HepG2 (cell line): ENCODE measurements at regions not wholly inside any gene's neighbourhood (a gene's known extent, or its start where the extent isn't known, plus 50 kb on each side); places are given as distances from the start of the nearest gene placed in this dataset.
"Not testable (repeated sequence)": the region's sequence is repeated elsewhere in the genome, so short reads cannot be mapped to it uniquely, and the experiment has no call there.

Experiments
- ATAC-seq: fragments of 200-7000 bp; cut with Tn5 transposase; 3 replicates; pipeline ENCODE4 v1.9.1; 2020; ENCODE audit warnings: mild to moderate bottlenecking, moderate library complexity
- BruUV-seq: library from RNA; stranded (reverse); fragments of 400-500 nt; replicated peaks from 2 replicates; lab custom pipeline; 2021; lab: Mats Ljungman, UMichigan
- CTCF ChIA-PET: fragments of 300-600 bp; formaldehyde crosslinking; extraction: SDS; loops from one replicate; lab custom pipeline; 2021; ENCODE audit warnings: low total read pairs, inconsistent platforms, low intra/inter-chr PET ratio; lab: Yijun Ruan, JAX
- POLR2A ChIA-PET: fragments of 350-600 bp; sonication (Branson Sonifier 250); formaldehyde crosslinking; loops from one replicate; lab custom pipeline; 2020; ENCODE audit warnings: antibody characterized with exemption, inconsistent platforms; lab: Yijun Ruan, JAX
- DNase-seq: peaks from one replicate; pipeline ENCODE4 v3.0.0-alpha.2; 2015; ENCODE audit warnings: low spot score
- FAIRE-seq: peaks from 3 replicates; lab custom pipeline; 2011; peaks lifted over from hg19 to GRCh38; lab: Jason Lieb, UNC
- H2AFZ ChIP-seq: one replicate; pipeline ENCODE4 v1.6.1; 2011; ENCODE audit warnings: low read length, inconsistent platforms
- H3K27ac ChIP-seq: fragments of 300-600 bp; 3 replicates; pipeline ENCODE4 v1.8.0; 2011; ENCODE audit warnings: mixed run types, mild to moderate bottlenecking, mixed read lengths, low read length, inconsistent platforms; ENCODE audit not compliant: insufficient read depth; ENCODE audit errors: extremely low read length
- H3K27me3 ChIP-seq, 2 experiments: fragments of 200-600 bp in 1 of 2; 2 replicates in 1 of 2; 3 replicates in 1 of 2; pipeline versions ENCODE4 v1.6.0 to v1.8.0; 2011; ENCODE audit warnings: low read length in 2 of 2, mild to moderate bottlenecking in 2 of 2, moderate library complexity in 2 of 2, inconsistent platforms in 1 of 2; ENCODE audit not compliant: insufficient read depth in 2 of 2, control insufficient read depth in 1 of 2
- H3K36me3 ChIP-seq, 2 experiments: fragments of 200-600 bp in 1 of 2; replicated peaks in 1 of 2; 2 replicates in 1 of 2; 3 replicates in 1 of 2; pipeline versions ENCODE4 v1.5.1 to v1.8.0; 2011; ENCODE audit warnings: low read length in 2 of 2, inconsistent platforms in 1 of 2; ENCODE audit not compliant: insufficient read depth in 2 of 2, control insufficient read depth in 1 of 2
- H3K4me1 ChIP-seq: 2 replicates; pipeline ENCODE4 v1.5.1; 2012; ENCODE audit warnings: low read length, inconsistent platforms; ENCODE audit not compliant: insufficient read depth
- H3K4me2 ChIP-seq: 2 replicates; pipeline ENCODE4 v1.6.0; 2011; ENCODE audit warnings: low read depth, low read length, inconsistent platforms
- H3K4me3 ChIP-seq, 3 experiments: fragments of 200-600 bp in 1 of 3; sonication (generic), shearing (Covaris generic) in 1 of 3; replicated peaks in 1 of 3; 2 replicates each; pipeline ENCODE4 v1.5.1; 2011 to 2016; ENCODE audit warnings: low read length in 3 of 3, inconsistent platforms in 2 of 3, low read depth in 2 of 3, mild to moderate bottlenecking in 2 of 3, control low read depth in 1 of 3, mixed read lengths in 1 of 3; ENCODE audit not compliant: insufficient read depth in 1 of 3
- H3K79me2 ChIP-seq: one replicate; pipeline ENCODE4 v1.6.1; 2011; ENCODE audit warnings: low read length, inconsistent platforms; ENCODE audit not compliant: insufficient read depth
- H3K9ac ChIP-seq: 2 replicates; pipeline ENCODE4 v1.6.0; 2011; ENCODE audit warnings: mild to moderate bottlenecking, low read depth, low read length, inconsistent platforms; ENCODE audit not compliant: insufficient read depth
- H3K9me3 ChIP-seq: 2 replicates; pipeline ENCODE4 v1.5.1; 2012; ENCODE audit warnings: mild to moderate bottlenecking, low read length
- H4K20me1 ChIP-seq: 2 replicates; pipeline ENCODE4 v1.6.0; 2011; ENCODE audit warnings: inconsistent platforms, mild to moderate bottlenecking, low read length, moderate library complexity; ENCODE audit not compliant: insufficient read depth
- STAG1 ChIP-seq: sonication (generic); formaldehyde crosslinking; IDR thresholded peaks from 2 replicates; pipeline ENCODE4 v1.4.0; 2020; ENCODE audit warnings: missing genetic modification reagents
- WGBS: methylation state at CpG from one replicate; pipeline ENCODE4 v1.1.6; 2017; ENCODE audit warnings: low lambda C conversion rate; 5-methylcytosine and 5-hydroxymethylcytosine counted together
- in situ Hi-C: cut with HindIII; loops from 2 replicates; pipeline ENCODE4 v1.10.0; 2017; ENCODE audit warnings: low pct_unique_long_range_greater_than_20kb; ENCODE audit not compliant: extremely low pct_ligation_motif_present
- intact Hi-C: fragments of 100-400 bp; cut with micrococcal nuclease; formaldehyde crosslinking; loops from one replicate; pipeline ENCODE4 v1.10.0; 2022; ENCODE audit not compliant: unreplicated experiment
- TF ChIP-seq, protein P1 (sequence below): sonication (generic); formaldehyde crosslinking; IDR thresholded peaks from 2 replicates; pipeline ENCODE4 v1.5.0; 2020; ENCODE audit warnings: mild to moderate bottlenecking, missing genetic modification reagents, moderate library complexity

DNA sequence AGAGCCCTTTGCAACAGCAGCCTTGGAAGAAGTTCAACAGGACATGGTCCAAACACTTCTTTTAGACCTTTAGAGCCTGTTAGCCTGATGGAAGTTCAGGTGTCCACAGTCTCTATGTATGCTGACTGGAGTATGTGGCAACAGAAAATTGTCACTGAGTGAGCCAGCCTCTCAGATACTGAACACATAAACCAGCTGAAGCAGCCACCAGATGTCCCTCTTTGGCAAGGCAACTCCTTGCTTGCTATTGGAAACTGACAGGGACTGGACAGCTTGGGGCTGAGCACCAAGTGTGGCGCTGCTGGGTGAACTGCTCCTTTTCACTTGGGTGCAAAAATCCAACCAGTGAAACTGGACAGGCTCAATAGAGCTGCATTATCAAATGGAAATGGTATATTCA, 1344.9 kb downstream of the RPIA start:
- H4K20me1 ChIP-seq, H3K27me3 ChIP-seq, H3K79me2 ChIP-seq, intact Hi-C loops, POLR2A ChIA-PET, H3K4me2 ChIP-seq, in situ Hi-C loops, H3K27ac ChIP-seq, CTCF ChIA-PET, H3K4me1 ChIP-seq, H3K36me3 ChIP-seq, H3K4me3 ChIP-seq, H3K9me3 ChIP-seq, H3K9ac ChIP-seq, FAIRE-seq, BruUV-seq, H2AFZ ChIP-seq: not testable (repeated sequence)
- 14% methylated on average over 1 of the region's 1 CpG for WGBS
- TF ChIP-seq, protein P1, sequence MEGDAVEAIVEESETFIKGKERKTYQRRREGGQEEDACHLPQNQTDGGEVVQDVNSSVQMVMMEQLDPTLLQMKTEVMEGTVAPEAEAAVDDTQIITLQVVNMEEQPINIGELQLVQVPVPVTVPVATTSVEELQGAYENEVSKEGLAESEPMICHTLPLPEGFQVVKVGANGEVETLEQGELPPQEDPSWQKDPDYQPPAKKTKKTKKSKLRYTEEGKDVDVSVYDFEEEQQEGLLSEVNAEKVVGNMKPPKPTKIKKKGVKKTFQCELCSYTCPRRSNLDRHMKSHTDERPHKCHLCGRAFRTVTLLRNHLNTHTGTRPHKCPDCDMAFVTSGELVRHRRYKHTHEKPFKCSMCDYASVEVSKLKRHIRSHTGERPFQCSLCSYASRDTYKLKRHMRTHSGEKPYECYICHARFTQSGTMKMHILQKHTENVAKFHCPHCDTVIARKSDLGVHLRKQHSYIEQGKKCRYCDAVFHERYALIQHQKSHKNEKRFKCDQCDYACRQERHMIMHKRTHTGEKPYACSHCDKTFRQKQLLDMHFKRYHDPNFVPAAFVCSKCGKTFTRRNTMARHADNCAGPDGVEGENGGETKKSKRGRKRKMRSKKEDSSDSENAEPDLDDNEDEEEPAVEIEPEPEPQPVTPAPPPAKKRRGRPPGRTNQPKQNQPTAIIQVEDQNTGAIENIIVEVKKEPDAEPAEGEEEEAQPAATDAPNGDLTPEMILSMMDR (CRISPR knock-in tag) = peak; percentile 49
- peak; percentile 20; the same call in 1 of the 2 replicates for TF ChIP-seq STAG1 (CRISPR knock-in tag)
- ATAC-seq (peak; percentile 85), DNase-seq (peak; percentile 7)

DNA sequence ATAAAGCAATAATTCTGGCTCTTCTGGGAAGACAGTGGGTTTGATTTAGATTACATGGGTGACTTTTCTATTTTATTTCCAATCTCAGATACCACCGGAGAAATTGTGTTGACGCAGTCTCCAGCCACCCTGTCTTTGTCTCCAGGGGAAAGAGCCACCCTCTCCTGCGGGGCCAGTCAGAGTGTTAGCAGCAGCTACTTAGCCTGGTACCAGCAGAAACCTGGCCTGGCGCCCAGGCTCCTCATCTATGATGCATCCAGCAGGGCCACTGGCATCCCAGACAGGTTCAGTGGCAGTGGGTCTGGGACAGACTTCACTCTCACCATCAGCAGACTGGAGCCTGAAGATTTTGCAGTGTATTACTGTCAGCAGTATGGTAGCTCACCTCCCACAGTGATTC, 1347.6 kb downstream of the RPIA start:
- POLR2A ChIA-PET, ATAC-seq, H3K4me3 ChIP-seq, H3K4me1 ChIP-seq, DNase-seq, H2AFZ ChIP-seq, H3K79me2 ChIP-seq, FAIRE-seq, intact Hi-C loops, H3K9ac ChIP-seq, in situ Hi-C loops, H3K4me2 ChIP-seq, H3K27ac ChIP-seq, H3K27me3 ChIP-seq, BruUV-seq, H3K9me3 ChIP-seq, CTCF ChIA-PET, H4K20me1 ChIP-seq, H3K36me3 ChIP-seq: not testable (repeated sequence)
- 39% methylated on average over 4 of the region's 4 CpGs for WGBS
